Smooth muscle cell (in vitro differentiated cells): ENCODE measurements at regions not wholly inside any gene's neighbourhood (a gene's known extent, or its start where the extent isn't known, plus 50 kb on each side); places are given as distances from the start of the nearest gene placed in this dataset.

Source experiments
- DNase-seq: peaks from one replicate; lab custom pipeline; 2025; ENCODE audit not compliant: unreplicated experiment; lab: John Stamatoyannopoulos, UW
- H2AFZ ChIP-seq: fragments of 200-600 bp; sonication (generic); 2 replicates; pipeline ENCODE4 v1.6.0; 2016; ENCODE audit warnings: antibody characterized with exemption, low read depth, mild to moderate bottlenecking
- H3F3A ChIP-seq: fragments of 200-600 bp; sonication (generic); 2 replicates; pipeline ENCODE4 v1.6.0; 2017; ENCODE audit warnings: antibody characterized with exemption, low read depth
- H3K27ac ChIP-seq: fragments of 200-600 bp; sonication (generic); 2 replicates; pipeline ENCODE4 v1.5.1; 2016; ENCODE audit warnings: low read depth, mild to moderate bottlenecking
- H3K27me3 ChIP-seq: fragments of 200-600 bp; sonication (generic); 2 replicates; pipeline ENCODE4 v1.6.1; 2016; ENCODE audit warnings: low read depth, mild to moderate bottlenecking
- H3K36me3 ChIP-seq: fragments of 200-600 bp; sonication (generic); 2 replicates; pipeline ENCODE4 v1.5.1; 2016; ENCODE audit warnings: low read depth
- H3K4me1 ChIP-seq: fragments of 200-600 bp; sonication (generic); 2 replicates; pipeline ENCODE4 v1.5.1; 2016; ENCODE audit warnings: low read depth
- H3K4me2 ChIP-seq: fragments of 200-600 bp; sonication (generic); 2 replicates; pipeline ENCODE4 v1.6.0; 2016; ENCODE audit warnings: mild to moderate bottlenecking
- H3K4me3 ChIP-seq: fragments of 200-600 bp; sonication (generic); 2 replicates; pipeline ENCODE4 v1.5.1; 2016; ENCODE audit warnings: mild to moderate bottlenecking
- H3K79me2 ChIP-seq: fragments of 200-600 bp; sonication (generic); 2 replicates; pipeline ENCODE4 v1.6.0; 2016; ENCODE audit warnings: low read depth, mild to moderate bottlenecking
- H3K9ac ChIP-seq: fragments of 200-600 bp; sonication (generic); 2 replicates; pipeline ENCODE4 v1.6.0; 2016; ENCODE audit warnings: low read depth
- H3K9me3 ChIP-seq: fragments of 200-600 bp; sonication (generic); replicated peaks from 2 replicates; pipeline ENCODE4 v1.5.1; 2016; ENCODE audit warnings: low read depth
- H4K20me1 ChIP-seq: fragments of 200-600 bp; sonication (generic); 2 replicates; pipeline ENCODE4 v1.6.0; 2016; ENCODE audit warnings: low read depth
- CTCF ChIP-seq: fragments of 200-600 bp; sonication (generic); IDR thresholded peaks from 2 replicates; pipeline ENCODE4 v1.5.1; 2017; ENCODE audit warnings: borderline replicate concordance, mild to moderate bottlenecking, antibody characterized with exemption; ENCODE audit not compliant: insufficient read depth, poor library complexity, severe bottlenecking
- WGBS: methylation state at CpG from one replicate; pipeline ENCODE4 v1.1.7; 2016; ENCODE audit warnings: low lambda C conversion rate; 5-methylcytosine and 5-hydroxymethylcytosine counted together

GRCh38 chr9:106085479-106085878, 391.1 kb downstream of the TMEM38B start:
- H3K27me3 ChIP-seq: no peaks in the 10 kb centered on the region
- H3K9ac ChIP-seq: no peak overlapping the region
- H4K20me1 ChIP-seq: no peaks in the 10 kb centered on the region
- no peaks in the 10 kb centered on the region for H3K79me2 ChIP-seq
- DNase-seq: no peak
- no peaks in the 10 kb centered on the region for H3K4me1 ChIP-seq
- H3K36me3 ChIP-seq: no peaks in the 10 kb centered on the region
- H3K27ac ChIP-seq: no peak overlapping the region
- H3K4me3 ChIP-seq: no peak overlapping the region
- H3F3A ChIP-seq: no peaks in the 10 kb centered on the region
- no peak overlapping the region for H3K4me2 ChIP-seq
- H3K9me3 ChIP-seq: no peaks in the 10 kb centered on the region
- no peak for TF ChIP-seq CTCF
- H2AFZ ChIP-seq: no peak overlapping the region

GRCh38 chr9:106092083-106092482, 397.7 kb downstream of the TMEM38B start:
- Histone ChIP-seq H3K27ac (no peak overlapping the region), H4K20me1 (no peaks in the 10 kb centered on the region), H3K4me1 (no peaks in the 10 kb centered on the region), H3K27me3 (no peaks in the 10 kb centered on the region), H3K9me3 (peaks cover 6% of the 10 kb centered on the region), H3K79me2 (no peaks in the 10 kb centered on the region), H3K4me2 (no peak overlapping the region), H3K36me3 (no peaks in the 10 kb centered on the region), H3F3A (no peaks in the 10 kb centered on the region), H3K4me3 (no peak overlapping the region), H3K9ac (no peak overlapping the region), H2AFZ (no peak overlapping the region)
- no peak for TF ChIP-seq CTCF
- DNase-seq: no peak
- 98% methylated on average over 4 of the region's 4 CpGs for WGBS

GRCh38 chr9:106102821-106103220, 408.5 kb downstream of the TMEM38B start:
- Histone ChIP-seq H3K27ac (no peak overlapping the region), H3K4me2 (no peak overlapping the region), H3K27me3 (no peaks in the 10 kb centered on the region), H2AFZ (no peak overlapping the region), H4K20me1 (no peaks in the 10 kb centered on the region), H3K9ac (no peak overlapping the region), H3K4me1 (no peaks in the 10 kb centered on the region), H3K9me3 (no peaks in the 10 kb centered on the region), H3K36me3 (no peaks in the 10 kb centered on the region), H3F3A (no peaks in the 10 kb centered on the region), H3K79me2 (no peaks in the 10 kb centered on the region), H3K4me3 (no peak overlapping the region)
- no peak for DNase-seq
- no peak for TF ChIP-seq CTCF
- WGBS: 96% methylated on average over 2 of the region's 2 CpGs

GRCh38 chr9:106104887-106105286, 410.5 kb downstream of the TMEM38B start:
- H3K4me1 ChIP-seq: no peaks in the 10 kb centered on the region
- no peaks in the 10 kb centered on the region for H3K27me3 ChIP-seq
- no peaks in the 10 kb centered on the region for H3K36me3 ChIP-seq
- H4K20me1 ChIP-seq: no peaks in the 10 kb centered on the region
- no peak overlapping the region for H3K9ac ChIP-seq
- no peak overlapping the region for H3K27ac ChIP-seq
- DNase-seq: no peak
- no peak for TF ChIP-seq CTCF
- H3K79me2 ChIP-seq: no peaks in the 10 kb centered on the region
- H3K9me3 ChIP-seq: no peaks in the 10 kb centered on the region
- no peak overlapping the region for H3K4me3 ChIP-seq
- no peak overlapping the region for H3K4me2 ChIP-seq
- H3F3A ChIP-seq: no peaks in the 10 kb centered on the region
- H2AFZ ChIP-seq: no peak overlapping the region
